ENCODE measurements at regions not wholly inside any gene's neighbourhood (a gene's known extent, or its start where the extent isn't known, plus 50 kb on each side); places are given as distances from the start of the nearest gene placed in this dataset.

- no peak for TF ChIP-seq GATA2 (IDR thresholded peaks at IDR 0.05; ENCODE audit: low read depth, low read length)
- no peak for TF ChIP-seq GATA3 (IDR thresholded peaks at IDR 0.05; ENCODE audit: low read depth, low read length)
Observed at GRCh38 chr6:9405369-9405768, 970.0 kb upstream of the SLC35B3 start.

Measured in SH-SY5Y (cell line).